GM23338 (cell line): ENCODE measurements at regions not wholly inside any gene's neighbourhood (a gene's known extent, or its start where the extent isn't known, plus 50 kb on each side); places are given as distances from the start of the nearest gene placed in this dataset.

Experiments used
- CREB1 ChIP-seq: fragments of 250-450 bp; sonication (Bioruptor Pico); IDR thresholded peaks from 2 replicates; pipeline ENCODE4 v1.5.0; 2020; ENCODE audit warnings: low read depth, mild to moderate bottlenecking, moderate library complexity
- ETS1 ChIP-seq: IDR thresholded peaks from 2 replicates; pipeline ENCODE4 v1.6.1; 2016; ENCODE audit warnings: antibody characterized with exemption
- EZH2 ChIP-seq: fragments of 200-600 bp; sonication (generic); IDR thresholded peaks from one replicate; pipeline ENCODE4 v1.8.0; 2017; ENCODE audit warnings: antibody characterized with exemption, mild to moderate bottlenecking, low read depth; ENCODE audit not compliant: unreplicated experiment
- EZH2phosphoT487 ChIP-seq: fragments of 200-600 bp; sonication (generic); IDR thresholded peaks from one replicate; pipeline ENCODE4 v1.8.1; 2018; ENCODE audit warnings: antibody characterized with exemption; ENCODE audit not compliant: unreplicated experiment
- JUNB ChIP-seq: IDR thresholded peaks from one replicate; pipeline ENCODE4 v1.6.1; 2016; ENCODE audit warnings: antibody characterized with exemption; ENCODE audit not compliant: unreplicated experiment
- NANOG ChIP-seq: IDR thresholded peaks from 2 replicates; pipeline ENCODE4 v1.6.1; 2016; ENCODE audit warnings: antibody characterized with exemption, borderline replicate concordance
- POLR2AphosphoS5 ChIP-seq: IDR thresholded peaks from 2 replicates; pipeline ENCODE4 v1.6.1; 2016; ENCODE audit warnings: antibody characterized with exemption, low read depth
- ZNF114 ChIP-seq: fragments of 250-450 bp; sonication (Bioruptor Pico); IDR thresholded peaks from 2 replicates; pipeline ENCODE4 v1.5.0; 2020; ENCODE audit warnings: mild to moderate bottlenecking, moderate library complexity
- ZNF331 ChIP-seq: fragments of 250-450 bp; sonication (Bioruptor Pico); IDR thresholded peaks from 2 replicates; pipeline ENCODE4 v1.5.0; 2020; ENCODE audit warnings: low read depth, mild to moderate bottlenecking, moderate library complexity
- TF ChIP-seq, protein P1 (sequence below), 2 experiments: fragments of 200-600 bp in 1 of 2; sonication (generic) in 1 of 2; conservative IDR thresholded peaks; 2 replicates each; pipeline versions ENCODE4 v1.5.1 to v1.6.1; 2016 to 2017; ENCODE audit warnings: antibody characterized with exemption in 2 of 2, low read depth in 2 of 2, mild to moderate bottlenecking in 2 of 2, moderate library complexity in 1 of 2
- TF ChIP-seq, protein P2 (sequence below): IDR thresholded peaks from one replicate; pipeline ENCODE4 v1.6.1; 2018; ENCODE audit warnings: antibody characterized with exemption; ENCODE audit not compliant: unreplicated experiment
- TF ChIP-seq, protein P3 (sequence below): fragments of 250-450 bp; sonication (Bioruptor Pico); IDR thresholded peaks from 2 replicates; pipeline ENCODE4 v1.5.0; 2020; ENCODE audit warnings: mild to moderate bottlenecking, moderate library complexity

DNA sequence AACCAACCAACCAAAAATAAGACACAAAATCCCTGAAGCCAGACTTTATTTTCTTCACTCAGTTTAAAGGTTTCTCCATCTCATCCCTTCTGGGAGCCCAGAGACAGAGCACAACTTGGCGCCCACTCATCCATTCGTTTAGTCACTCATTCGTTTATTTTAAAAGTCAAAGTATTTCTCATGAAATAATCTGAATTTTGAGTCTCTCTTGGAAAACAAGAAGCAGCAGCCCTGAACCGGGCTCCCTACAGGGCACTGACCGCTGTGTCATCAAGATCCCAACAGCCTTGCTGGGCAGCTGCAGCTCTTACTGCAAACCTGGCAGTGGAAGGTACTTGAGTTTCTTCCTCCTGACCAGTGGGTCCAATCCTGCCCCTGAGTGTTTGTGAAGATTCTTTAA, 171.6 kb downstream of the THBS2 start:
- TF ChIP-seq, protein P1, sequence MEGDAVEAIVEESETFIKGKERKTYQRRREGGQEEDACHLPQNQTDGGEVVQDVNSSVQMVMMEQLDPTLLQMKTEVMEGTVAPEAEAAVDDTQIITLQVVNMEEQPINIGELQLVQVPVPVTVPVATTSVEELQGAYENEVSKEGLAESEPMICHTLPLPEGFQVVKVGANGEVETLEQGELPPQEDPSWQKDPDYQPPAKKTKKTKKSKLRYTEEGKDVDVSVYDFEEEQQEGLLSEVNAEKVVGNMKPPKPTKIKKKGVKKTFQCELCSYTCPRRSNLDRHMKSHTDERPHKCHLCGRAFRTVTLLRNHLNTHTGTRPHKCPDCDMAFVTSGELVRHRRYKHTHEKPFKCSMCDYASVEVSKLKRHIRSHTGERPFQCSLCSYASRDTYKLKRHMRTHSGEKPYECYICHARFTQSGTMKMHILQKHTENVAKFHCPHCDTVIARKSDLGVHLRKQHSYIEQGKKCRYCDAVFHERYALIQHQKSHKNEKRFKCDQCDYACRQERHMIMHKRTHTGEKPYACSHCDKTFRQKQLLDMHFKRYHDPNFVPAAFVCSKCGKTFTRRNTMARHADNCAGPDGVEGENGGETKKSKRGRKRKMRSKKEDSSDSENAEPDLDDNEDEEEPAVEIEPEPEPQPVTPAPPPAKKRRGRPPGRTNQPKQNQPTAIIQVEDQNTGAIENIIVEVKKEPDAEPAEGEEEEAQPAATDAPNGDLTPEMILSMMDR (conservative IDR thresholded peaks at IDR 0.05; ENCODE audit: low read depth in 2 of 2), result no peak
- TF ChIP-seq EZH2 (no peak), POLR2AphosphoS5 (no peak), ETS1 (no peak), JUNB (no peak), EZH2phosphoT487 (no peak), CREB1 (CRISPR knock-in tag) (no peak), NANOG (no peak), ZNF331 (no peak), ZNF114 (no peak)
- TF ChIP-seq, protein P2, sequence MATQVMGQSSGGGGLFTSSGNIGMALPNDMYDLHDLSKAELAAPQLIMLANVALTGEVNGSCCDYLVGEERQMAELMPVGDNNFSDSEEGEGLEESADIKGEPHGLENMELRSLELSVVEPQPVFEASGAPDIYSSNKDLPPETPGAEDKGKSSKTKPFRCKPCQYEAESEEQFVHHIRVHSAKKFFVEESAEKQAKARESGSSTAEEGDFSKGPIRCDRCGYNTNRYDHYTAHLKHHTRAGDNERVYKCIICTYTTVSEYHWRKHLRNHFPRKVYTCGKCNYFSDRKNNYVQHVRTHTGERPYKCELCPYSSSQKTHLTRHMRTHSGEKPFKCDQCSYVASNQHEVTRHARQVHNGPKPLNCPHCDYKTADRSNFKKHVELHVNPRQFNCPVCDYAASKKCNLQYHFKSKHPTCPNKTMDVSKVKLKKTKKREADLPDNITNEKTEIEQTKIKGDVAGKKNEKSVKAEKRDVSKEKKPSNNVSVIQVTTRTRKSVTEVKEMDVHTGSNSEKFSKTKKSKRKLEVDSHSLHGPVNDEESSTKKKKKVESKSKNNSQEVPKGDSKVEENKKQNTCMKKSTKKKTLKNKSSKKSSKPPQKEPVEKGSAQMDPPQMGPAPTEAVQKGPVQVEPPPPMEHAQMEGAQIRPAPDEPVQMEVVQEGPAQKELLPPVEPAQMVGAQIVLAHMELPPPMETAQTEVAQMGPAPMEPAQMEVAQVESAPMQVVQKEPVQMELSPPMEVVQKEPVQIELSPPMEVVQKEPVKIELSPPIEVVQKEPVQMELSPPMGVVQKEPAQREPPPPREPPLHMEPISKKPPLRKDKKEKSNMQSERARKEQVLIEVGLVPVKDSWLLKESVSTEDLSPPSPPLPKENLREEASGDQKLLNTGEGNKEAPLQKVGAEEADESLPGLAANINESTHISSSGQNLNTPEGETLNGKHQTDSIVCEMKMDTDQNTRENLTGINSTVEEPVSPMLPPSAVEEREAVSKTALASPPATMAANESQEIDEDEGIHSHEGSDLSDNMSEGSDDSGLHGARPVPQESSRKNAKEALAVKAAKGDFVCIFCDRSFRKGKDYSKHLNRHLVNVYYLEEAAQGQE, result no peak
- TF ChIP-seq, protein P3, sequence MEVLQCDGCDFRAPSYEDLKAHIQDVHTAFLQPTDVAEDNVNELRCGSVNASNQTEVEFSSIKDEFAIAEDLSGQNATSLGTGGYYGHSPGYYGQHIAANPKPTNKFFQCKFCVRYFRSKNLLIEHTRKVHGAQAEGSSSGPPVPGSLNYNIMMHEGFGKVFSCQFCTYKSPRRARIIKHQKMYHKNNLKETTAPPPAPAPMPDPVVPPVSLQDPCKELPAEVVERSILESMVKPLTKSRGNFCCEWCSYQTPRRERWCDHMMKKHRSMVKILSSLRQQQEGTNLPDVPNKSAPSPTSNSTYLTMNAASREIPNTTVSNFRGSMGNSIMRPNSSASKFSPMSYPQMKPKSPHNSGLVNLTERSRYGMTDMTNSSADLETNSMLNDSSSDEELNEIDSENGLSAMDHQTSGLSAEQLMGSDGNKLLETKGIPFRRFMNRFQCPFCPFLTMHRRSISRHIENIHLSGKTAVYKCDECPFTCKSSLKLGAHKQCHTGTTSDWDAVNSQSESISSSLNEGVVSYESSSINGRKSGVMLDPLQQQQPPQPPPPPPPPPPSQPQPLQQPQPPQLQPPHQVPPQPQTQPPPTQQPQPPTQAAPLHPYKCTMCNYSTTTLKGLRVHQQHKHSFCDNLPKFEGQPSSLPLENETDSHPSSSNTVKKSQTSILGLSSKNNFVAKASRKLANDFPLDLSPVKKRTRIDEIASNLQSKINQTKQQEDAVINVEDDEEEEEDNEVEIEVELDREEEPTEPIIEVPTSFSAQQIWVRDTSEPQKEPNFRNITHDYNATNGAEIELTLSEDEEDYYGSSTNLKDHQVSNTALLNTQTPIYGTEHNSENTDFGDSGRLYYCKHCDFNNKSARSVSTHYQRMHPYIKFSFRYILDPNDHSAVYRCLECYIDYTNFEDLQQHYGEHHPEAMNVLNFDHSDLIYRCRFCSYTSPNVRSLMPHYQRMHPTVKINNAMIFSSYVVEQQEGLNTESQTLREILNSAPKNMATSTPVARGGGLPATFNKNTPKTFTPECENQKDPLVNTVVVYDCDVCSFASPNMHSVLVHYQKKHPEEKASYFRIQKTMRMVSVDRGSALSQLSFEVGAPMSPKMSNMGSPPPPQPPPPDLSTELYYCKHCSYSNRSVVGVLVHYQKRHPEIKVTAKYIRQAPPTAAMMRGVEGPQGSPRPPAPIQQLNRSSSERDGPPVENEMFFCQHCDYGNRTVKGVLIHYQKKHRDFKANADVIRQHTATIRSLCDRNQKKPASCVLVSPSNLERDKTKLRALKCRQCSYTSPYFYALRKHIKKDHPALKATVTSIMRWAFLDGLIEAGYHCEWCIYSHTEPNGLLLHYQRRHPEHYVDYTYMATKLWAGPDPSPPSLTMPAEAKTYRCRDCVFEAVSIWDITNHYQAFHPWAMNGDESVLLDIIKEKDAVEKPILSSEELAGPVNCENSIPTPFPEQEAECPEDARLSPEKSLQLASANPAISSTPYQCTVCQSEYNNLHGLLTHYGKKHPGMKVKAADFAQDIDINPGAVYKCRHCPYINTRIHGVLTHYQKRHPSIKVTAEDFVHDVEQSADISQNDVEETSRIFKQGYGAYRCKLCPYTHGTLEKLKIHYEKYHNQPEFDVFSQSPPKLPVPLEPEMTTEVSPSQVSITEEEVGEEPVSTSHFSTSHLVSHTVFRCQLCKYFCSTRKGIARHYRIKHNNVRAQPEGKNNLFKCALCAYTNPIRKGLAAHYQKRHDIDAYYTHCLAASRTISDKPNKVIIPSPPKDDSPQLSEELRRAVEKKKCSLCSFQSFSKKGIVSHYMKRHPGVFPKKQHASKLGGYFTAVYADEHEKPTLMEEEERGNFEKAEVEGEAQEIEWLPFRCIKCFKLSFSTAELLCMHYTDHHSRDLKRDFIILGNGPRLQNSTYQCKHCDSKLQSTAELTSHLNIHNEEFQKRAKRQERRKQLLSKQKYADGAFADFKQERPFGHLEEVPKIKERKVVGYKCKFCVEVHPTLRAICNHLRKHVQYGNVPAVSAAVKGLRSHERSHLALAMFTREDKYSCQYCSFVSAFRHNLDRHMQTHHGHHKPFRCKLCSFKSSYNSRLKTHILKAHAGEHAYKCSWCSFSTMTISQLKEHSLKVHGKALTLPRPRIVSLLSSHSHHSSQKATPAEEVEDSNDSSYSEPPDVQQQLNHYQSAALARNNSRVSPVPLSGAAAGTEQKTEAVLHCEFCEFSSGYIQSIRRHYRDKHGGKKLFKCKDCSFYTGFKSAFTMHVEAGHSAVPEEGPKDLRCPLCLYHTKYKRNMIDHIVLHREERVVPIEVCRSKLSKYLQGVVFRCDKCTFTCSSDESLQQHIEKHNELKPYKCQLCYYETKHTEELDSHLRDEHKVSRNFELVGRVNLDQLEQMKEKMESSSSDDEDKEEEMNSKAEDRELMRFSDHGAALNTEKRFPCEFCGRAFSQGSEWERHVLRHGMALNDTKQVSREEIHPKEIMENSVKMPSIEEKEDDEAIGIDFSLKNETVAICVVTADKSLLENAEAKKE (CRISPR knock-in tag), result no peak
